LNCAP (cell line): ENCODE measurements at regions not wholly inside any gene's neighbourhood (a gene's known extent, or its start where the extent isn't known, plus 50 kb on each side); places are given as distances from the start of the nearest gene placed in this dataset.

ENCODE experiments used
- TF ChIP-seq, protein P1 (sequence below): fragments of 450-650 bp; IDR thresholded peaks from 2 replicates; pipeline ENCODE4 v1.5.1; 2017; ENCODE audit warnings: mild to moderate bottlenecking

GRCh38 chr9:13628526-13628925, 349.0 kb upstream of the MPDZ start:
- TF ChIP-seq, protein P1, sequence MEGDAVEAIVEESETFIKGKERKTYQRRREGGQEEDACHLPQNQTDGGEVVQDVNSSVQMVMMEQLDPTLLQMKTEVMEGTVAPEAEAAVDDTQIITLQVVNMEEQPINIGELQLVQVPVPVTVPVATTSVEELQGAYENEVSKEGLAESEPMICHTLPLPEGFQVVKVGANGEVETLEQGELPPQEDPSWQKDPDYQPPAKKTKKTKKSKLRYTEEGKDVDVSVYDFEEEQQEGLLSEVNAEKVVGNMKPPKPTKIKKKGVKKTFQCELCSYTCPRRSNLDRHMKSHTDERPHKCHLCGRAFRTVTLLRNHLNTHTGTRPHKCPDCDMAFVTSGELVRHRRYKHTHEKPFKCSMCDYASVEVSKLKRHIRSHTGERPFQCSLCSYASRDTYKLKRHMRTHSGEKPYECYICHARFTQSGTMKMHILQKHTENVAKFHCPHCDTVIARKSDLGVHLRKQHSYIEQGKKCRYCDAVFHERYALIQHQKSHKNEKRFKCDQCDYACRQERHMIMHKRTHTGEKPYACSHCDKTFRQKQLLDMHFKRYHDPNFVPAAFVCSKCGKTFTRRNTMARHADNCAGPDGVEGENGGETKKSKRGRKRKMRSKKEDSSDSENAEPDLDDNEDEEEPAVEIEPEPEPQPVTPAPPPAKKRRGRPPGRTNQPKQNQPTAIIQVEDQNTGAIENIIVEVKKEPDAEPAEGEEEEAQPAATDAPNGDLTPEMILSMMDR, result no peak

- TF ChIP-seq, protein P1, result no peak
Measured at GRCh38 chr9:13627502-13627901, 348.0 kb upstream of the MPDZ start.

GRCh38 chr9:13627071-13627470, 347.6 kb upstream of the MPDZ start:
- TF ChIP-seq, protein P1, result no peak

DNA sequence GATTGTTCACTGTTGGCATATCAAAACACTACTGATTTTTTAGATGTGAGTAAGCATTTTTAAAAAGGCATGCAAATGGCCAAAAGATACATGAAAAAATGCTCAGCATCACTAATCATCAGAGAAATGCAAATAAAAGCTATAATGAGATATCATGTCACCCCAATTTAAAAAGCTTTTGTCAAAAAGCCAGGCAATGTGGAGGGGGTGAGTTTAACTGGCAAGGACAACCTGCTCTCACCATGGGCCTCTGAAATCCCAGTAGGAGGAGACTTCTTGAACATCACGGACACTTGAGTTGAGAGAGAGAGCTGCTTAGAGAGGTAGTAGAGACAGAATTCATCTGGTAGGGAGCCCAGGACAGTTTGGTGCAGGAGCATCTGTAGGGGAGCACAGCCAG, 347.1 kb upstream of the MPDZ start:
- TF ChIP-seq, protein P1, result no peak

GRCh38 chr9:13621872-13622564, 342.5 kb upstream of the MPDZ start:
- TF ChIP-seq, protein P1, result no peak

DNA sequence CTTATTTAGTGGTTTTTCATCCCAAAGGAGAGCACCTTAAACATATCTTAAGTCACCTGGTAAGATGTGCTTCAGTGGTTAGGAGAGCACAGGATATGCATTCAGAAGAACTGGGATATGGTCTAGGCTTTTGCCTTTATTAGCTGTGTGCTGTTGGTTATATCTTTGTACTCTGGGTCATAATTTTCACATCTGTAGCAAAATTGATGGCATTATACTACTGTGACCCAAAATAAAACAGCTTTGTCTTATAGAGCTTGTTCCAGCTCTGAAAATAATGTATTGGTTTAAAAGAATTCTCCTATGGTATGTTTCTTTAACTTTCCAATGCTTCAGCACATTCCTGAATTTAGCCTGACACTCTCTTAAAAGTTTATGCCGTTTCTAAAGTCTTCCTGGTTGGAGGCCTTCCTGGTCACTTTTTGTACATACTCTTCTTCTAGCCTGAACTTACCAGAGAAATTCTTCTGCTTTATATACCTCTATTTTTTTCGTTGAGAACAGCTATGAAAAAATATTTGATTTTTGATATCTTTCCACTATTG, 337.1 kb upstream of the MPDZ start:
- TF ChIP-seq, protein P1, result no peak

DNA sequence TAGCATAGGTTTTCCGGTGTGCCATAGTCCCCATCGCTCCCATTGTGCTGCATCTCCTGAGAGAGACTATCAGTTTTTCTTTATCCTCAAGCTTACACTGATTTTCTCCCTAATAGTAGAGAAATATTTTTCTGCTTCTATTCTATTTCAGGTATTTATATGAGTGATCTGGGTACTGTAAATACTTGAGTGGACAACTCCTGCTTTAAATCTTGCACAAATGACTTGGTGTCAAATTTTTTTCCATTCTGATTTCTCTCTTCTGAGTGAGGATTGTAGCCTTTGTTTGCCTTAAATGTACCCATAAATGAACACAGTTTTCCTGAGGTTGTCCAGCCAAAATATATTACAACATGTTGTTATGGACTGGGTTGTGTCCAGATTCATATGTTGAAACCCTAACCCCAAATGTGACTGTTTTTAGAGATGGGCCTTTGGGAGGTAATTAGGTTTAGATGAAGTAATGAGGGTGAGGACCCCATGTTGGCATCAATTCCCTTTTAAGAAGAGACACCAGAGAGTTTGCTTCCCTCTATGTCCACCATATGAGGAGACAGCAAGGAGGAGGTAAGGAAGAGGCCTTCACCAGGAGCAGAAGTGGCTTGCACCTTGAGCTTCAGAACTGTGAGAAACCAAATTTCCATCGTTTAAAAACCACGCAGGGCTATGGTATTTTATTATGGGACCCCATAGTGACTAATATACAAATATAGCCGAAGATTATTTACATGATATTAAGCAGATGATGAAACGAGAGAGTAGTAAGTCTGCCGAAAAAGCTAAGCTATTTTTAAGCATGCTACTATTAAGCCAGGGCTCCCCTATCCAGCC, 336.4 kb upstream of the MPDZ start:
- TF ChIP-seq, protein P1, result no peak
